ENCODE measurements at regions not wholly inside any gene's neighbourhood (a gene's known extent, or its start where the extent isn't known, plus 50 kb on each side); places are given as distances from the start of the nearest gene placed in this dataset.

- no peak overlapping the region for H3K27ac ChIP-seq (ENCODE audit: low read depth, low read length, poor library complexity, severe bottlenecking)
- H3K4me3 ChIP-seq (ENCODE audit: low read depth, low read length, poor library complexity, severe bottlenecking): no peak overlapping the region
- TF ChIP-seq EZH2 (IDR thresholded peaks at IDR 0.05; ENCODE audit: borderline replicate concordance, low read depth, low read length, poor library complexity, severe bottlenecking) (no peak), CTCF (conservative IDR thresholded peaks at IDR 0.05; ENCODE audit: low read depth, low read length) (no peak)
- no peaks in the 10 kb centered on the region for H3K36me3 ChIP-seq (ENCODE audit: insufficient read depth, low read length, poor library complexity, severe bottlenecking)
- no peaks in the 10 kb centered on the region for H3K9me3 ChIP-seq (ENCODE audit: low read depth, low read length, poor library complexity, severe bottlenecking)
- POLR2A ChIA-PET (ENCODE audit: low non-redundant PET): no interaction called here
- H3K4me1 ChIP-seq (ENCODE audit: insufficient read depth, low read length, poor library complexity, severe bottlenecking): no peaks in the 10 kb centered on the region
- CTCF ChIA-PET: no interaction called here
- intact Hi-C loops (cut with micrococcal nuclease; ENCODE audit: unreplicated experiment): no loop called here
- H3K27me3 ChIP-seq (replicated peaks; ENCODE audit: insufficient read depth, low read depth, low read length, poor library complexity): peaks cover 23% of the 10 kb centered on the region
- no TSS peak for BruUV-seq (replicated peaks)
- DNase-seq (ENCODE audit: low spot score): no peak
Measured at GRCh38 chr18:78766651-78767533, 212.7 kb upstream of the SALL3 start.

GRCh38 chr18:78767648-78768071 is 212.0 kb upstream of the SALL3 start:
- Histone ChIP-seq H3K9me3 (ENCODE audit: low read depth, low read length, poor library complexity, severe bottlenecking) (no peaks in the 10 kb centered on the region), H3K27ac (ENCODE audit: low read depth, low read length, poor library complexity, severe bottlenecking) (no peak overlapping the region), H3K4me1 (ENCODE audit: insufficient read depth, low read length, poor library complexity, severe bottlenecking) (no peaks in the 10 kb centered on the region), H3K4me3 (ENCODE audit: low read depth, low read length, poor library complexity, severe bottlenecking) (no peak overlapping the region), H3K36me3 (ENCODE audit: insufficient read depth, low read length, poor library complexity, severe bottlenecking) (no peaks in the 10 kb centered on the region), H3K27me3 (replicated peaks; ENCODE audit: insufficient read depth, low read depth, low read length, poor library complexity) (peaks cover 23% of the 10 kb centered on the region)
- ChIA-PET POLR2A (ENCODE audit: low non-redundant PET) (no interaction called here), CTCF (no interaction called here)
- intact Hi-C loops (cut with micrococcal nuclease; ENCODE audit: unreplicated experiment): no loop called here
- BruUV-seq (replicated peaks): no TSS peak
- TF ChIP-seq CTCF (conservative IDR thresholded peaks at IDR 0.05; ENCODE audit: low read depth, low read length): no peak
- no peak for TF ChIP-seq EZH2 (IDR thresholded peaks at IDR 0.05; ENCODE audit: borderline replicate concordance, low read depth, low read length, poor library complexity, severe bottlenecking)
- no peak for DNase-seq (ENCODE audit: low spot score)

GRCh38 chr18:78768221-78768620 is 211.4 kb upstream of the SALL3 start:
- intact Hi-C loops (cut with micrococcal nuclease; ENCODE audit: unreplicated experiment): no loop called here
- no peaks in the 10 kb centered on the region for H3K36me3 ChIP-seq (ENCODE audit: insufficient read depth, low read length, poor library complexity, severe bottlenecking)
- BruUV-seq (replicated peaks): no TSS peak
- no peak overlapping the region for H3K27ac ChIP-seq (ENCODE audit: low read depth, low read length, poor library complexity, severe bottlenecking)
- DNase-seq (ENCODE audit: low spot score): no peak
- peaks cover 23% of the 10 kb centered on the region for H3K27me3 ChIP-seq (replicated peaks; ENCODE audit: insufficient read depth, low read depth, low read length, poor library complexity)
- no peak overlapping the region for H3K4me3 ChIP-seq (ENCODE audit: low read depth, low read length, poor library complexity, severe bottlenecking)
- TF ChIP-seq CTCF (conservative IDR thresholded peaks at IDR 0.05; ENCODE audit: low read depth, low read length): no peak
- TF ChIP-seq EZH2 (IDR thresholded peaks at IDR 0.05; ENCODE audit: borderline replicate concordance, low read depth, low read length, poor library complexity, severe bottlenecking): no peak
- H3K4me1 ChIP-seq (ENCODE audit: insufficient read depth, low read length, poor library complexity, severe bottlenecking): no peaks in the 10 kb centered on the region
- POLR2A ChIA-PET (ENCODE audit: low non-redundant PET): no interaction called here
- CTCF ChIA-PET: no interaction called here
- H3K9me3 ChIP-seq (ENCODE audit: low read depth, low read length, poor library complexity, severe bottlenecking): no peaks in the 10 kb centered on the region
